Suprapubic skin (tissue), 4 donors: ENCODE measurements at regions not wholly inside any gene's neighbourhood (a gene's known extent, or its start where the extent isn't known, plus 50 kb on each side); places are given as distances from the start of the nearest gene placed in this dataset.

Source experiments
- DNase-seq, 2 donors: peaks; one replicate each; pipeline ENCODE4 v3.0.0-alpha.2; 2019; ENCODE audit warnings: low spot score in 2 of 2
- H3K27ac ChIP-seq: fragments of 200-600 bp; sonication (generic); one replicate; pipeline ENCODE4 v1.5.1; 2019
- H3K27me3 ChIP-seq: fragments of 200-600 bp; sonication (generic); one replicate; pipeline ENCODE4 v1.5.1; 2019
- H3K36me3 ChIP-seq: fragments of 200-600 bp; sonication (generic); one replicate; pipeline ENCODE4 v1.5.1; 2019
- H3K4me1 ChIP-seq: fragments of 200-600 bp; sonication (generic); one replicate; pipeline ENCODE4 v1.5.1; 2019
- H3K4me3 ChIP-seq: fragments of 200-600 bp; sonication (generic); one replicate; pipeline ENCODE4 v1.5.1; 2019; ENCODE audit warnings: mild to moderate bottlenecking
- H3K9me3 ChIP-seq: fragments of 200-600 bp; sonication (generic); one replicate; pipeline ENCODE4 v1.5.1; 2019
- CTCF ChIP-seq, 2 donors: fragments of 200-600 bp in 1 of 2; fragments of 450-650 bp in 1 of 2; sonication (generic) in 1 of 2; IDR thresholded peaks; one replicate each; pipeline ENCODE4 v1.5.1; 2016 to 2019; ENCODE audit warnings: antibody characterized with exemption in 2 of 2, mild to moderate bottlenecking in 1 of 2, moderate library complexity in 1 of 2
- EP300 ChIP-seq: sonication (generic); formaldehyde crosslinking; IDR thresholded peaks from one replicate; pipeline ENCODE4 v1.6.1; 2017; ENCODE audit warnings: antibody characterized with exemption
- POLR2A ChIP-seq, 2 donors: fragments of 450-650 bp; IDR thresholded peaks; one replicate each; pipeline ENCODE4 v1.6.1; 2017; ENCODE audit warnings: antibody characterized with exemption in 2 of 2, mild to moderate bottlenecking in 2 of 2, moderate library complexity in 2 of 2
- POLR2AphosphoS5 ChIP-seq, 3 donors: sonication (generic); formaldehyde crosslinking; IDR thresholded peaks; one replicate each; pipeline ENCODE4 v1.6.1; 2017; ENCODE audit warnings: antibody characterized with exemption in 3 of 3
- WGBS: methylation state at CpG from one replicate; pipeline ENCODE4 v1.1.5; 2018; 5-methylcytosine and 5-hydroxymethylcytosine counted together

- H3K9me3 ChIP-seq = no peaks in the 10 kb centered on the region
- TF ChIP-seq POLR2AphosphoS5 (IDR thresholded peaks at IDR 0.05) = no peak
- no peak for TF ChIP-seq POLR2A (IDR thresholded peaks at IDR 0.05)
- no peak for TF ChIP-seq CTCF (IDR thresholded peaks at IDR 0.05)
- no peak for TF ChIP-seq EP300
- H3K4me3 ChIP-seq = no peak overlapping the region
- no peak overlapping the region for H3K27ac ChIP-seq
- H3K27me3 ChIP-seq = no peaks in the 10 kb centered on the region
- no peak for DNase-seq
- no peaks in the 10 kb centered on the region for H3K36me3 ChIP-seq
- no peaks in the 10 kb centered on the region for H3K4me1 ChIP-seq
These were observed 238.4 kb upstream of the VEPH1 start for GRCh38 chr3:157741607-157742006.

- DNase-seq = no peak
- Histone ChIP-seq H3K4me3 (no peak overlapping the region), H3K27me3 (no peaks in the 10 kb centered on the region), H3K4me1 (no peaks in the 10 kb centered on the region), H3K36me3 (no peaks in the 10 kb centered on the region), H3K9me3 (no peaks in the 10 kb centered on the region), H3K27ac (no peak overlapping the region)
- WGBS = 93% methylated on average over 5 of the region's 5 CpGs
- TF ChIP-seq POLR2A (IDR thresholded peaks at IDR 0.05) (no peak), EP300 (no peak), POLR2AphosphoS5 (IDR thresholded peaks at IDR 0.05) (no peak), CTCF (IDR thresholded peaks at IDR 0.05) (no peak)
These were observed 235.2 kb upstream of the VEPH1 start for GRCh38 chr3:157738441-157738840.

- no peak overlapping the region for H3K27ac ChIP-seq
- no peaks in the 10 kb centered on the region for H3K27me3 ChIP-seq
- no peaks in the 10 kb centered on the region for H3K4me1 ChIP-seq
- DNase-seq = no peak
- WGBS = 53% methylated on average over 4 of the region's 4 CpGs
- H3K4me3 ChIP-seq = no peak overlapping the region
- TF ChIP-seq CTCF (IDR thresholded peaks at IDR 0.05) = no peak
- no peak for TF ChIP-seq EP300
- peaks cover 3% of the 10 kb centered on the region for H3K9me3 ChIP-seq
- H3K36me3 ChIP-seq = no peaks in the 10 kb centered on the region
These were observed 215.6 kb upstream of the VEPH1 start for GRCh38 chr3:157718800-157719199.

- no peaks in the 10 kb centered on the region for H3K27me3 ChIP-seq
- H3K4me1 ChIP-seq = no peaks in the 10 kb centered on the region
- DNase-seq = no peak
- H3K36me3 ChIP-seq = no peaks in the 10 kb centered on the region
- no peak overlapping the region for H3K27ac ChIP-seq
- H3K9me3 ChIP-seq = no peaks in the 10 kb centered on the region
- TF ChIP-seq CTCF (IDR thresholded peaks at IDR 0.05) = no peak
- no peak for TF ChIP-seq EP300
- TF ChIP-seq POLR2AphosphoS5 (IDR thresholded peaks at IDR 0.05) = no peak
- TF ChIP-seq POLR2A (IDR thresholded peaks at IDR 0.05) = no peak
- no peak overlapping the region for H3K4me3 ChIP-seq
These were observed 209.9 kb upstream of the VEPH1 start for GRCh38 chr3:157713101-157713500.

GRCh38 chr3:157705258-157705657, 202.0 kb upstream of the VEPH1 start:
- Histone ChIP-seq H3K4me3 (no peak overlapping the region), H3K27ac (no peak overlapping the region), H3K27me3 (no peaks in the 10 kb centered on the region), H3K4me1 (no peaks in the 10 kb centered on the region), H3K9me3 (no peaks in the 10 kb centered on the region), H3K36me3 (no peaks in the 10 kb centered on the region)
- no peak for DNase-seq
- TF ChIP-seq EP300 = no peak
- 62% methylated on average over 2 of the region's 2 CpGs for WGBS

GRCh38 chr3:157700405-157700804, 197.2 kb upstream of the VEPH1 start:
- no peaks in the 10 kb centered on the region for H3K4me1 ChIP-seq
- no peak overlapping the region for H3K4me3 ChIP-seq
- no peaks in the 10 kb centered on the region for H3K36me3 ChIP-seq
- no peaks in the 10 kb centered on the region for H3K9me3 ChIP-seq
- WGBS = 88% methylated on average over 3 of the region's 3 CpGs
- TF ChIP-seq CTCF (IDR thresholded peaks at IDR 0.05) (no peak), POLR2A (IDR thresholded peaks at IDR 0.05) (no peak), POLR2AphosphoS5 (IDR thresholded peaks at IDR 0.05) (no peak), EP300 (no peak)
- DNase-seq = no peak
- no peaks in the 10 kb centered on the region for H3K27me3 ChIP-seq
- no peak overlapping the region for H3K27ac ChIP-seq
